Activated CD4-positive, alpha-beta T cell treated with anti-CD3 and anti-CD28 coated beads for 48 hours (primary cell): ENCODE measurements at regions not wholly inside any gene's neighbourhood (a gene's known extent, or its start where the extent isn't known, plus 50 kb on each side); places are given as distances from the start of the nearest gene placed in this dataset.

Source experiments
- DNase-seq: peaks from one replicate; pipeline ENCODE4 v3.0.0-alpha.2; 2020

GRCh38 chr17:77867308-77867781 is 91.2 kb upstream of the TNRC6C start:
- DNase-seq = no peak

GRCh38 chr17:77867976-77868713 is 90.4 kb upstream of the TNRC6C start:
- DNase-seq = no peak

GRCh38 chr17:77869041-77869599 is 89.4 kb upstream of the TNRC6C start:
- DNase-seq = no peak

- DNase-seq = no peak
Measured at GRCh38 chr17:77869665-77870132, 88.8 kb upstream of the TNRC6C start.

GRCh38 chr17:77872199-77872598 is 86.3 kb upstream of the TNRC6C start:
- DNase-seq = no peak

- DNase-seq = no peak
Measured at GRCh38 chr17:77872714-77873499, 85.6 kb upstream of the TNRC6C start.

- DNase-seq = no peak
Measured at GRCh38 chr17:77873500-77874302, 84.8 kb upstream of the TNRC6C start.

- DNase-seq = no peak
Measured at GRCh38 chr17:77874303-77875050, 84.0 kb upstream of the TNRC6C start.

- no peak for DNase-seq
Measured at GRCh38 chr17:77875051-77875780, 83.3 kb upstream of the TNRC6C start.

GRCh38 chr17:77875881-77876509 is 82.5 kb upstream of the TNRC6C start:
- DNase-seq = peak; percentile 59

- no peak for DNase-seq
Measured at GRCh38 chr17:77877036-77877435, 81.5 kb upstream of the TNRC6C start.

- no peak for DNase-seq
Measured at GRCh38 chr17:77877646-77878355, 80.7 kb upstream of the TNRC6C start.

GRCh38 chr17:77879226-77879895 is 79.1 kb upstream of the TNRC6C start:
- DNase-seq = no peak

GRCh38 chr17:77879896-77880280 is 78.6 kb upstream of the TNRC6C start:
- no peak for DNase-seq

GRCh38 chr17:77880711-77881450 is 77.6 kb upstream of the TNRC6C start:
- DNase-seq = no peak

GRCh38 chr17:77881545-77881944 is 77.0 kb upstream of the TNRC6C start:
- DNase-seq = peak; percentile 69

GRCh38 chr17:77882040-77882439 is 76.5 kb upstream of the TNRC6C start:
- no peak for DNase-seq

- peak; percentile 80 for DNase-seq
Measured at GRCh38 chr17:77882481-77883212, 75.9 kb upstream of the TNRC6C start.
